HG03342 (cell line): ENCODE measurements at regions not wholly inside any gene's neighbourhood (a gene's known extent, or its start where the extent isn't known, plus 50 kb on each side); places are given as distances from the start of the nearest gene placed in this dataset.

Experiments
- ATAC-seq: cut with Tn5 transposase; IDR thresholded peaks from one replicate; pipeline ENCODE4 v1.9.1; 2021; ENCODE audit warnings: mild to moderate bottlenecking, moderate library complexity; ENCODE audit not compliant: unreplicated experiment

DNA sequence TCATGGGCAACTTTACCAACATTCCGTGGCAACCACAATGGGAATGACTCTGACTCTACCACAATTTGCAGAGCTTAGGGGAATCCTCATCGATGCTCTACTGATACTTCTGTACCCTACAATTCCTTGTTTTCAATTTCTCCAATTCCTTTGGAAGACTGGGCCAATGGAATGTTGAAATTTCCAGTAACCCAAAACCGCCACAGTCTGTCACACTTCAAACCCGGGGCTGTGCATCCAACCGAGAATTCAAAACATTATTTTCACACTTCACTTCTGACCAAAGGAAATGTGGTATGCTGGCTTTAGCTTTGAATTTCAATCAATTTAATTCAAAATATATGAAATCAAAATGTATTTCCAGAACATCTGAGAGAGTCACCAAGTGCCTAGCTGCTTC, 951.4 kb downstream of the VRK1 start:
- ATAC-seq, result no peak

DNA sequence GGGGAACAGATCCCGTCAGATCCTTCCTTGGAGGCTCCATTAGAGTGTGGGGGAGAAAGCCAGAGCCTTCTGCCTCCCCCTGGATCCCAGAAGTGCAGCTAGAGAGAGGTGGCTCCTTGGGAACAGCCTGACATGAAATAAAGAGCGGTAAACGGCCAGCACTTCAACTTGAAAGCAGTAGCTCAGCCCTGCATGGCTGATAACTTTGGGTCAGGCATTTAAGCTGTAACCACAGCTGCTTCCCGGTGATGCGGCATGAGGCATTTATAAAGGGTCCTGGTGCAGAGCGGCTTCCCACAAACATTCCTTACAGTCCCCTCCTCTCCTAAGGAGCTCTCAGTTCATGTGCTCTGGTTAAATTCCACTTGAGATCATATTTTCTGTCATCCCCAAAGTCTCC, 960.3 kb downstream of the VRK1 start:
- ATAC-seq, result no peak

DNA sequence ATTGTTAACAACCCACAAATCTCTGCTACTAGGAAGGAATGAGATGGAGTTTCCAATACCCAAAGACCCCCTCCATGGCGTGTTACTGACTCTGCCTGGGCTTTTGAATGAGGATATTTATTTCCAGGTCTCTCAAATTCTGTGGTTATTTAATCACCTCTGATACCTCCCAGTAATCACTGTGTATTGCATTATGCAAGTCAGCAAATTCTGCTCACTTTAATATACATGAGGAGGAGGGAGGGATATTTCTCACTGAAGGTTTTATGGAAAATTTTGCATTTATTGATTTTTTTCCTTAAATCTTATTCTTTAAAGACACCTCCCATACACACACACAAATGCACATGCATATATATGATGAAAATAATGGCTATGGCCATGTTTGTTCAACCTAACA, 962.9 kb downstream of the VRK1 start:
- no peak for ATAC-seq

DNA sequence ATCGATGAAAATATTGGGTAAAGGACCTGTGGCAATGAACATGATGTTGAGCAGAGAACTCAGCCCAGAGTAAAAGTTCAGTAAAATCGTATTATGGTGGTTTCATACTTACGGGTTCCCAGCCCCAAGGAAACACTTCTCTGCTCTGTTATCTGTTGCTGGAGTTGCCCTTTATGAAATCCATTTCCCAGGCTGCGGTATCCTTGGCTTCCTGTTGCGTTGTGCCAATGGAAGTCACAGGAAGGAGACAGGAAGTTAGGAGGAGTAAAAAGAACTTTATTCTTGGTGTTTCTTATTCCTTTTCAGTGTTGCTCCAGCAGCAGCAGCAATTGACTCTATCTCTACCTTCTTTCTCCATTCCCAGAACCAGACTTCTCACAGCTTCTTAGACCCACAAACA, 965.2 kb downstream of the VRK1 start:
- no peak for ATAC-seq

DNA sequence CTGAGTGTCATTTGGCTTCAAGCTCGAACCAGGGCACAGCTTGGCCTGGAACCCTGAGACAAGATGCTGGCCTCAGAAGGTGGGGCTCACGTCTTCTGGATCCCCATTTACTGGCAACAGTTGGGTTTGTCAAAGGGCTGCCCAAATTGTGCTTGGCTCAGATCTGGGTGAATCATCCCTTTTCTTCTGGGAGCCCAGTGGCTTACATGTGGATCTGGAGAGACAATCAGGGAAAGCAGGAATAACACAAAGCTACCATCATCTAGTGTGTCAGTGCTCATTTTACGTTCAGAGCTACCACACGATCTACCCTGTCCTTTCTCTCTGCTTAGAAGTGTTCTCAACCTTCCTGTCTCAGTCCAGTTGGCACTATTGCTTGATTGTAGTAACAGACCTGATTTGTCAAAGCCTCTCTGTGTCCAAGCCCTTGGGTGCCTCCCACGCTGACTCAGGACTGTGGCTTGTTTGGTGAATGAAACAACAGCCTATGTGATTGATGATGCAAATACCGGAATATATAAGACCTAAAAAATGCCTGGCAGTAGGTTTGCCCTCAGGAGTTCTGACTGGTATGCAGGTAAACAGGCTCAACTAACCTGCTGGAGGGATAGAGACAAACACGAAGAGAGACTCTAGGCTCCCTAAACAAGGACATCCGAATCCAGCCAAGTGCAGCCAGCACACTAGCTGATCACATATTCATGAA, 974.3 kb downstream of the VRK1 start:
- ATAC-seq, result no peak

DNA sequence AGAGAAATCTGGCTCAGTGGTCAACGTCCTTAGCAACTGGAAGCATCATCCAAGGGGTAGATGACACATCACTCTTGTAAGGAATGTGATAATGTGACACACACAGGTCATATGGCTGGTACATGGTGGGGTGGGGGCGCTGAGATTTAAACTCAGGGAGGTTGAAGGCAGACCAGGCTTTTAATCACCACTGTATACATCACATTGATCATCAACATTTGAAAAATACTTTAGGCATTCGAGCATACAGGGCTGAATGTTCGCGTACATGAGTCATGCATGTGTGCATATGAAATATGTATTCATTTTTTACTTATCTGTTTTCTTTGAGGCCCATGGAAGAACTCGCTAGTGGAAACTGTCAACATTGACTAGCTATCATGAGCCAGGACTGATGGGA, 976.4 kb downstream of the VRK1 start:
- no peak for ATAC-seq

DNA sequence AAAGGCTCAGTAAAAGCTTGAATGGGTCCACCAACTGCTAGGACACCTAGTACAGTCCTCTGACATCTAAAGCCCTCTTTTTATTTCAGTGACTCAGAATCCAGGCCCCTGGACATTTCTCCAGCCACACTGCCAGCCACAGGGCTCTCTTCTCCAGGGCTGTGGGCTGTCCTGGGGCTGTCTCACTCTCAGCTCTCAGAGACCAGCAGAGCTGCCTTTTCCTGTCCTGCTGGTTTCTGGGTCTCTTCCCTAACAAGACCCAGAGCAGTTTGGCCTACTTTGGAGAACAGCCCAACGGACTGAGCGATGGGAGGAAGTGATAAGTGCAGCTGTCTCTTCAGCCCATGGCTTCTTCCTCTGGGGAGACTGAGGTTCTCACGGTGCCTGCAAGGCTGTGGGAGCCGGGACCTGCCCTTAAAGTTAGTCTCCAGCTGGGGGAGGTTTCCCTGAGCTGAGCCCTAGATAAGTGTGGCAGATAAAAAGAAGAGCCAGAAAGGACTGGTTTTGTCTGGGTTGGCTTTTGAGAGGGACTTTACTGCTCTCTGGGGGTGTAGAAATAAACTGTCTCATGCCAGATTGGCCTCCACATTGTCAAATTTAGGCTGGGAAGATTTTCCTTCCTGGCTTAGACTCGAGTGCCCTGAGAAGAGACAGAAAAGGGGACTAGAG, 979.8 kb downstream of the VRK1 start:
- no peak for ATAC-seq

DNA sequence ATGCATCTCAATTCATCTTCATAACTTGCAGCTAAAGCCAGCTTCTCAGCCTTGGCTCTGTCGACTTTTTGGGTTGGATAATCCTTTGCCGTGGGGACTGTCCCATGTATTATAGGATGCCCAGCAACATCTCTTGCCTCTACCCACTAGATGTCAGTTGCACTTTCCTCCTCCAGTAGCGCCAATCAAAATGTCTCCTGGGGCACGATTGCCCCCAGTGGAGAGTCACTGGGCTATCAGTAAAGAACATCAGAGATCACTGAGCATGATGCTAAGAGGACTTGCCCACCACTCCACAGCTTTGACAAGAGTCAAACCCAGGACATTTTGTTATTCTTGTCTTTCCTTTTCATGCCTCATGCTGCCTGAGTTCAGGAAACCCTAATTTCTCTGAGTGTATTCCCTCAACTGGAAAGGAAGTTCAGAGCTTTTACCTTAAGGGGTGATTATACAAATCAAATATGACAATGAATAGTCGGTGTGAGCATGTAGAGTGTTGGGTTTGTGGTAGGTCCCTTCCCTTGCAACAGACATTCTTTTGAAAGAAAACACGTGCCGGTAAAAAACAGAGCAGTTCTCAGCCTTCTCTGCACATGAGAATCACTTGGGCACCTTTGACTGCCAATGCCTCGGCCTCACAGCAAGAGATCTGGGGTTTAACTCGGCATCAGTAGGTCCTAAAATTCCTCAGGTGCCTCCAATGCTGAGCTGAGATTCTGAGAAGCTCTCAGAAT, 980.6 kb downstream of the VRK1 start:
- no peak for ATAC-seq

DNA sequence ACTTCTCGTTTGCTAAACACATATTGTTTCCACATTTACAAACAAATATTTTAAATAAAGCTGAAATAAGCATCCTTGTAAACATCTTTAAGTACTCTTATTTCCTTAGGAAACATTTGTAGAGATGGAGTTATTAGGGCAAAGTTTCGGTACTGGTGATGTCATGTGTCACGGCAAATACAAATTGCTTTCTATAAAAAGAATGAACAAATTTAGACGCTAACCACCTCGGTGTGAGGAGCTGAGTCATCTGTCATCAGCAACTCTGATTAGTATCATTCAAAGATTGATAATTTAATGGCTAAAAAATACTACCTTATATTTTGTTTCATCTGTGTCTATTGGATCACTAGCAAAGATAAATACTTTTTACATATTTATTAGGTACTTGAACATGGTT, 982.0 kb downstream of the VRK1 start:
- no peak for ATAC-seq

DNA sequence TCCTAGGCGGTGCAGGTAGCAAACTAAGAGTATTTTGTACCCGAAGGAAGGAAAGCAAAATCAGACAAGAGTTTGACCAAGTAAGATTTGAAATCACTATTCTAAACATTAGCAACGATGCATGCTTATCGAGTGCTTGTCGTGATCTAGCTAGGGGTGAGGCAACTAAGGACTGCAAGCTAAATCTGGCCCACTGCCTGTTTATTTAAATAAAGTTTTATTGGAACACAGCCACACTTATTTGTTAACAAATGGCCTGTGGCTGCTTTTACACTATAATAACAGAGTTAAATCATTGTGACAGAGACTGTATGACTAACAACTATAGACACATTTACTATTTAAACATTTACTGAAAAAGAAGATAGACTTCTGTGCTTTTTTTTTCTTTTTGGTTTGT, 983.6 kb downstream of the VRK1 start:
- no peak for ATAC-seq

DNA sequence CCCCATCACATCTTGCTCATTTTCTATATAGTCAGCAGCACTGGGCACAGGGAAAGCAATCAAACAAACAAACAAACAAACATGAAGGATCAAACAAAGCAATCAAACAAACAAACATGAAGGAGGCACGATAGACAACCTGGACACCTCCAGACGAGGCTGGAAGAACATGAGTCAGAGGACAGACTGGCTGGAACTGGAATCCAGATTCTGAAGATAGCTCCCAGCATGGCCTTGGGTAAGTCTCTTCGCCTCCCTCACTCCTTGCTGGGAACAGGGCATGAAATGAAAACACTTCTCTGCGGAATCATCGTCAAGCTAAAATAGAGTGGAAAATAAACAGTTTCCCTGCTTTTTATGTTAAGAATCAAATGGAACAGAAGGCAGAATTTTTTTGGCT, 984.8 kb downstream of the VRK1 start:
- no peak for ATAC-seq

DNA sequence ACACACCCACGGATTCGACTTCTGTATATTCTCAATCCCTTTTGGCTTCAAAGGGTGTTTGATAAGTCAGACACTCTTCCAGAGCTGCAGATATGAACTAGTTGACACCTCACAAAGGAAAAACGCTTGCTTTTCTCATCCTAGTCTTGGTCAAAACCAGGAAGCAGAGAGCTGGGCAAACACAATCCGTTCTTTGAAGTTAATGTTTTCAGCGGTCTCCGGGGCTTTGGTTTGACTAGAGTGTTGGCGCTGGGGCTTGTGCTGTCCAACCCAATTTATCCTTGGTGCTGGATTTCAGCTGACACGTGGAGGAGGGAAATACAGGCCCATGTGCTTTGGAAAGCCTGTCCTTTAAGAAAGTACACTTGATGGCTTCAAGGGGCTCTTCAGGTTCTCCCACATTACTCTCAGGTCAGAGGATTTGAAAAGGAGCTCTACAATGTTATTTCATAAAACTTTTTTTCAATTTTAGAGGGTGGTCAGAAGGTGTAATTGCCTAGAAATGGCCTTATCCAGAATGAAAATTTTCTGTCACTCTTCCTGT, 985.8 kb downstream of the VRK1 start:
- ATAC-seq, result no peak

DNA sequence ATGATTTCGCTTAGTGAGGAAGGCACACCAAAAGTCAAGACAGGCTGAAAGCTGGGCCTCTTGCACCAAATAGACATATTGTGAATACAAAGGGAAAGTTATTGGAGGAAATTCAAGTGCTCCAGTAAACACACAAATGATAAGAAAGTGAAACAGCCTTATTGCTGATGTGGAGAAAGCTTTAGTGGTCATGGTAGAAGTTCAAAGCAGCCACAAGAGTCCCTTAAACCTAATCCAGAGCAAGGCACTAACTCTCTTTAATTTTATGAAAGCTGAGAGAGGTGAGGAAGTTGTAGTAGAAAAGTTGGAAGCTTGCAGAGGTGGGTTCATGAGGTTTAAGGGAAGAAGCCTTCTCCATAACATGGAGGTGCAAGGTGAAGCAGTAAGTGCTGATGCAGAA, 988.3 kb downstream of the VRK1 start:
- no peak for ATAC-seq

DNA sequence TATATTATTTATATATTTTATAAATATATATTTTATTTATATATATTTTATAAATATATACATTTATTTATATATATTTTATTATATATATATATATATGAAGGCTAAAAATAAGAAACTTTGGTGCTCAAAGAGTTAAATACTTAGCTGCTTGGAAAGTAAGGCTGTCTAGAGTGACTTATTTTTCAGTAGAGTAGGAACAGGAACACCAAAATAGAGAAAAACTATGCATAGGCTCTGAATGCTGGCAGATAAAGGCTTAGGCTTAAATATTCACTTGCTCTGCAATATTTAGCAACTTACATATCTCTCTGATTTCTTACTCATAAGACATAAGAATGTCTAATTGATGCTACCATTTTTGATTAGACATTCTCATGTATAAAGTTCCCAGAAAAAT, 991.2 kb downstream of the VRK1 start:
- ATAC-seq, result peak; percentile 56

DNA sequence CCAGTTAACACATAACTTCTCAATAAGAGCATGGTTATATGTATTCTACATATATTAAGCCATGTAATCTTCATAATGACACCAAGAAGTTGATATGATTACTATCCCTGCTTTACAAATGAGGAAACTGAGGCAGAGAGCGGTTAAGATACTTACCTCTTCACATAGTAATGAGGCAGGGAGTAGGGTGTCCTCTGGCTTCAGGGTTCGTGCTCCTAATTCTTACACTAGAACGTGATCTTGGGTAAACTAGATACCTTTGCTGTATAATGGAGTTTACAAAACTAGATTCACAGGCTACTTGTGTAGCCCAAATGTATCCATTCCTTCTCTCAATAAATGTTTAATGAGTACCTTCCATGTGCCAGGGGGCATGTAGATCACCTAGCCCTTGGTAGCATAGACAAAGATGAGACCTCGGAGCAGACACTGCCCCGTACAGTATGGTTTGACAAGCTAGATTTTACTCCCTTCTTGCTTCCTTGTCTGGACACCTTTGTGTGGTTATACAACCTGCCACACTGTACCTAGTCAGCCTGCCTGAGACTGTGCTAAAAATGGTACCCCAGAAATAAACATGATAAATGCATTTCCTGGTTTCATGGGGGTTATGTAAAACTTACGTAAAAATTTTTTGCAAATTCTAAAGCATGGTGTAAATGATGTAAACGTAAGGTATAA, 991.8 kb downstream of the VRK1 start:
- no peak for ATAC-seq

DNA sequence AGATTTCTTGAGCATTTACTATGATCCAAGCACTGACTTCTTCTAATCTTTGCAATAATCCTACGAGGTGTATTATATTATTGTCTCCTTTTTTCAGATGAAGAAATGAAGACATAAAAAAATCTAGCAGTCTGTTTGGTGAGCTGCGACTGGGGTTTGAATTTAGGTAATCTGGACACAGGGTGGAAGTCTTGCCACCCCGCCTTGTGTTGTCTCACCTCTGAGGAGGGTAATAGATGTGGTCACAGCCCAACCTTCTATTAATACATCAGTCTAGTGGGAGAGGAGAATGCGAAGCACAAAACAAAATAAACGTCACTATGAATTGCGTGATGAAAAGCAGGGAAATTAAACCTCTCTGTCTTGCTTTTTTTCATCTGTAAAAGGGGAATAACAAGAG, 993.9 kb downstream of the VRK1 start:
- ATAC-seq, result no peak

DNA sequence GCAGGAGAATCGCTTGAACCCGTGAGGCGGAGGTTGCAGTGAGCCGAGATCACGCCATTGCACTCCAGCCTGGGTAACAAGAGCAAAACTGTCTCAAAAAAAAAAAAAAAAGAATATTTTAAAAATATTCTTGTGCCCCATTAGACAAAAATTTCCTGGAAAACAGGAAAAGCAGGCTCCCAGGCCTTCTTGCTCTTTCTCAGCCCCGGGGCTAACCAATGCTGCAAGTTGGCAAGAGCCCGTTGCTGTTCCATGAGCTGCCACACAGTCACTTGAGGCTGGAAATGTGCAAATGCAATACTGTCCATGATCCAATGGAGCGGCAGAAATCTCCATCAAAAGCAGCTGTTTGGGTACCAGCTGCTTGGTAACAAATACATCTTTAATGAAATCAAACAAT, 994.7 kb downstream of the VRK1 start:
- no peak for ATAC-seq

DNA sequence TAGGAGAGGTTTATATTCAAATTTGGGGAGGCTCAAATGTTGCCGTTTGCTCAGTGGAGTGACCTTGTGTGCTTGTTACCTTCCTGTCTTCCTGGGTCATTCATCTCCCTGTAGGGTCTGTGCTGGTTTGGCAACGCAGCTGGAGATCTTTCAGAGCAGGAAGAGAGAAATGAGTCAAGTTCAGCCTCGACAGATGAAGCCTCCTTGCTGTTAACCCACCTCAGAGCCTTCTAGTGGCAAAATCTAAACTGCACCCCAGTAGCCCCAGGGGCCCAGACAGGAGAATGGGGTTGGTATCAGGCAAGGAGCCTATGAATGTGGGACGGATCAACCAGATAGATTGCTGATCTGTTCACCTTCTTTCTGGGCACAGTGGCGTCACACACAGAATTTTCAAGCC, 999.3 kb downstream of the VRK1 start:
- no peak for ATAC-seq

DNA sequence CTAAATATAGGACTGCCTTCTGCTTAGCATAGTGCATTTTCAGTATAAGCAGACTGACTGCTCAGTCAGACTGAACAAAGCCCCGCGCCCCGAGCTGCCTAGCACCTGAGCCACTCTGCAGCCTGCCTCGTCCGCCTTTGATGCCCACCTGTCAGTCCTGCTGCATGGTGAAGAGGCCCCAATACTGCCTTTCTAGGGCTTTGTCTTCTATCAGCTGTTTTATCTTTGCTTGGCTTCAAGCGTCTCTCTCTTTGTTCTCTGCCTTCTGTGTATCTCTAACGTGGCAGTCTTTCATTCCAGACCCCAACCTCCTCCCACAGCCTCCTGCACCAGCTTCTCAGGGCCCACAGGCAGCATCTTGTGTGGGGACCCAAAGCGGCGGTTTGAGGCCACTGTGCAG, 1001.0 kb downstream of the VRK1 start:
- ATAC-seq, result no peak

DNA sequence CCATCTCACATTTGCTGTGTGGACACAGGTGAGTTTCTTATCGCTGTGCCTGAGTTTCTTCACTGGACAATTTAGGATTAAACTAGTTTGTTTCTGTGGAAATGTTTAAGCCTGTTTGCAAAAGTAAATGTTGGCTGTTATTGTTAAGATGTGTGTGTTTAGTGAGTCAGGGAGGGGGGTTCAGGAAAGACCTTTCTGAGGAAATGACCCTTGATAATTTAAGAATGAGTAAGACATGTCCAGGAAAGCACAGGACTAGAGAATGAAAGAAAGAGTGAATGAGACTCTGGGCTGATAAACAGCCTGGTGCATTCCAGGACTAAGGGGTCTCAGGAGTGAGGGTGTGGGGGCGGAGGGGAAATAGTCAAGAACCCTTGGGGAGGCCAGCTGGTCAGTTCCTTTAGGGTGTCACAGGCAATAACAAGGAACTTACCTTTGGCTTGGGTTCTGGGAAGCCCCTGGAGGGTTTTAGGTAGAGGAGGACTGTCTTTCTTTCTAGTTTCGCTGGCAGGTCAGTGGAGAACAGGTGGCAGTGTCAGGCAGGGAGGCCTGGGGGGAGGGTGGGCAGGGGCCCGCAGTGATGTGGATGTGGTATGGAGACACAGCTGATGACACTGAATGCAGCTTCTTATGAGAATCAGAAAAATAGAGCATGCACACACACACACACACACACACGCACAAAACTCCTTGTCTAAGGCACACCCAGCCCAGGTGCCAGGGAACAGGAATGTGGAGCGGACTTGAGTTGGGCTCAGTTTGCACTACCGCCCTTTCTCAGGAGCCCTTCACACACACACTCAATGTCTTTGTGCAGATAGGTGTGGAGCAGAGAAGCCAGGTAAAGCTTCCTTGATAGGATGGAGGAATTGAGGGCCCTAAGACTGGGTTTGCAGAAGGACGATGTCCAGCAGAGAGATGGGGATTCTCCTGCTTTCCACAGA, 1005.5 kb downstream of the VRK1 start:
- no peak for ATAC-seq
